H9 (cell line): ENCODE measurements at regions not wholly inside any gene's neighbourhood (a gene's known extent, or its start where the extent isn't known, plus 50 kb on each side); places are given as distances from the start of the nearest gene placed in this dataset.

Experiments used
- DNase-seq: peaks from one replicate; pipeline ENCODE4 v3.0.0-alpha.2; 2017
- H2AFZ ChIP-seq: one replicate; pipeline ENCODE4 v1.6.1; 2013; ENCODE audit warnings: mild to moderate bottlenecking, low read length, control low read depth, moderate library complexity
- H2AK5ac ChIP-seq: 2 replicates; pipeline ENCODE4 v1.6.1; 2013; ENCODE audit warnings: low read length, control low read depth, mixed read lengths; ENCODE audit not compliant: insufficient read length
- H2BK120ac ChIP-seq: one replicate; pipeline ENCODE4 v1.6.1; 2013; ENCODE audit warnings: low read depth, mild to moderate bottlenecking, low read length, control low read depth, inconsistent platforms; ENCODE audit not compliant: poor library complexity, severe bottlenecking
- H2BK12ac ChIP-seq: 2 replicates; pipeline ENCODE4 v1.6.1; 2013; ENCODE audit warnings: low read length, control low read depth, mixed read lengths, low read depth; ENCODE audit not compliant: insufficient read length
- H2BK15ac ChIP-seq: 2 replicates; pipeline ENCODE4 v1.6.1; 2013; ENCODE audit warnings: low read depth, low read length, control low read depth
- H2BK20ac ChIP-seq: one replicate; pipeline ENCODE4 v1.6.1; 2013; ENCODE audit warnings: low read depth, mild to moderate bottlenecking, low read length, control low read depth, inconsistent platforms; ENCODE audit not compliant: poor library complexity, severe bottlenecking
- H2BK5ac ChIP-seq: 2 replicates; pipeline ENCODE4 v1.6.1; 2013; ENCODE audit warnings: low read length, control low read depth, mixed read lengths; ENCODE audit not compliant: insufficient read length
- H3K14ac ChIP-seq: 2 replicates; pipeline ENCODE4 v1.6.1; 2013; ENCODE audit warnings: low read length, control low read depth; ENCODE audit not compliant: insufficient read depth
- H3K18ac ChIP-seq: 2 replicates; pipeline ENCODE4 v1.6.1; 2013; ENCODE audit warnings: low read depth, mild to moderate bottlenecking, mixed read lengths, low read length, control low read depth; ENCODE audit not compliant: insufficient read length
- H3K23ac ChIP-seq: 2 replicates; pipeline ENCODE4 v1.6.1; 2013; ENCODE audit warnings: low read length, control low read depth, mixed read lengths, low read depth; ENCODE audit not compliant: insufficient read length
- H3K23me2 ChIP-seq: 2 replicates; pipeline ENCODE4 v1.6.1; 2013; ENCODE audit warnings: low read depth, mild to moderate bottlenecking, mixed read lengths, low read length, control low read depth; ENCODE audit not compliant: insufficient read length, poor library complexity, severe bottlenecking
- H3K27ac ChIP-seq: 2 replicates; pipeline ENCODE4 v1.5.1; 2013; ENCODE audit warnings: low read length, control low read depth, mixed read lengths, low read depth; ENCODE audit not compliant: insufficient read length
- H3K27me3 ChIP-seq: 2 replicates; pipeline ENCODE4 v1.6.1; 2013; ENCODE audit warnings: low read length, control low read depth, inconsistent platforms; ENCODE audit not compliant: insufficient read depth
- H3K4ac ChIP-seq: 2 replicates; pipeline ENCODE4 v1.6.1; 2013; ENCODE audit warnings: low read depth, mild to moderate bottlenecking, control low read depth, inconsistent platforms, low read length, moderate library complexity
- H3K4me1 ChIP-seq: 2 replicates; pipeline ENCODE4 v1.6.1; 2013; ENCODE audit warnings: low read length, control low read depth, inconsistent platforms; ENCODE audit not compliant: insufficient read depth
- H3K4me2 ChIP-seq: 2 replicates; pipeline ENCODE4 v1.6.1; 2013; ENCODE audit warnings: low read length, control low read depth, mixed read lengths; ENCODE audit not compliant: insufficient read length, insufficient read depth
- H3K56ac ChIP-seq: 2 replicates; pipeline ENCODE4 v1.6.1; 2013; ENCODE audit warnings: low read depth, mild to moderate bottlenecking, mixed read lengths, low read length, control low read depth; ENCODE audit not compliant: insufficient read length
- H3K79me1 ChIP-seq: 2 replicates; pipeline ENCODE4 v1.6.1; 2013; ENCODE audit warnings: low read depth, mild to moderate bottlenecking, moderate library complexity, low read length, control low read depth, inconsistent platforms; ENCODE audit not compliant: insufficient read depth, poor library complexity, severe bottlenecking
- H3K79me2 ChIP-seq: 2 replicates; pipeline ENCODE4 v1.6.1; 2013; ENCODE audit warnings: low read length, control low read depth, inconsistent platforms; ENCODE audit not compliant: insufficient read depth
- H3K9ac ChIP-seq: 2 replicates; pipeline ENCODE4 v1.6.1; 2013; ENCODE audit warnings: low read length, control low read depth, mixed read lengths; ENCODE audit not compliant: insufficient read length; ENCODE audit errors: extremely low read depth
- H3K9me3 ChIP-seq: one replicate; pipeline ENCODE4 v1.6.1; 2013; ENCODE audit warnings: low read depth, low read length, inconsistent platforms; ENCODE audit not compliant: control insufficient read depth
- H3T11ph ChIP-seq: one replicate; pipeline ENCODE4 v1.6.1; 2013; ENCODE audit warnings: mild to moderate bottlenecking, low read length, control low read depth, inconsistent platforms
- H4K20me1 ChIP-seq: one replicate; pipeline ENCODE4 v1.6.1; 2013; ENCODE audit not compliant: control insufficient read depth, insufficient read length, insufficient read depth
- H4K5ac ChIP-seq: 2 replicates; pipeline ENCODE4 v1.6.1; 2013; ENCODE audit warnings: low read depth, mild to moderate bottlenecking, mixed read lengths, low read length, control low read depth; ENCODE audit not compliant: insufficient read length
- H4K8ac ChIP-seq: replicated peaks from 2 replicates; pipeline ENCODE4 v1.6.1; 2013; ENCODE audit warnings: low read length, control low read depth, mixed read lengths, low read depth; ENCODE audit not compliant: insufficient read length
- H4K91ac ChIP-seq: 2 replicates; pipeline ENCODE4 v1.6.1; 2013; ENCODE audit warnings: low read depth, mild to moderate bottlenecking, moderate library complexity, mixed read lengths, low read length, control low read depth; ENCODE audit not compliant: insufficient read length
- H3K27ac Mint-ChIP-seq, 3 experiments: 2 replicates in 2 of 3; 3 replicates in 1 of 3; pipeline ENCODE4 v1.8.0; 2020 to 2021; ENCODE audit warnings: mixed read lengths in 3 of 3, mild to moderate bottlenecking in 1 of 3, moderate library complexity in 1 of 3
- H3K27me3 Mint-ChIP-seq: 2 replicates; pipeline ENCODE4 v1.8.0; 2021; ENCODE audit warnings: low read depth, mild to moderate bottlenecking, moderate library complexity, mixed read lengths
- H3K36me3 Mint-ChIP-seq, 3 experiments: 2 replicates in 2 of 3; 3 replicates in 1 of 3; pipeline ENCODE4 v1.8.0; 2020 to 2021; ENCODE audit warnings: low read depth in 3 of 3, mixed read lengths in 3 of 3; ENCODE audit not compliant: insufficient read depth in 1 of 3
- H3K4me1 Mint-ChIP-seq, 2 experiments: 2 replicates each; pipeline ENCODE4 v1.8.0; 2020; ENCODE audit warnings: mixed read lengths in 2 of 2
- H3K4me3 Mint-ChIP-seq, 2 experiments: 2 replicates in 1 of 2; 3 replicates in 1 of 2; pipeline ENCODE4 v1.8.0; 2020 to 2021; ENCODE audit warnings: mild to moderate bottlenecking in 2 of 2, mixed read lengths in 2 of 2, moderate library complexity in 1 of 2
- H3K9me3 Mint-ChIP-seq, 2 experiments: 2 replicates in 1 of 2; 3 replicates in 1 of 2; pipeline ENCODE4 v1.8.0; 2020; ENCODE audit warnings: mild to moderate bottlenecking in 2 of 2, mixed read lengths in 2 of 2, moderate library complexity in 1 of 2
- TF ChIP-seq, protein P1 (sequence below): fragments of 200-600 bp; sonication (generic); conservative IDR thresholded peaks from 3 replicates; pipeline ENCODE4 v1.8.0; 2021; ENCODE audit warnings: antibody characterized with exemption, mild to moderate bottlenecking

DNA sequence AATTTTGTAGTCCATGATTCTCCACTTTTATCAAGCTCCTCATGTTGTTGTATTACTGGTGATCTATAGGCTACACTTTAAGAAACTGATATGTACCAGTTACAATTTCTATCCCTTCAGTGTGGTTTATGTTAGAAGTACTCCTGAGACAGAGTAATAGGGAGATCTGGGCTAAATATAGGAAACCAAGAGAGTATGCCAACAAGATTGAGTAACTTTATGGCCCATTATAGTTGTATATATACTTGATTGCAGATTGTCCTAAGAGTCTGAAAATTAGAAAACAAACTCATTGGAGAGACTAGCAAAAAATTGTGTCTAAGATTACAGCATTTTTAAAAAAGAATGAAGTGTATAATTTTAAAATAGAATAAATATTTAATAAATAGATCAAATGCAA, 605.6 kb downstream of the XIRP2 start:
- H3T11ph ChIP-seq, result no peak overlapping the region
- no peak overlapping the region for H4K91ac ChIP-seq
- H2AK5ac ChIP-seq, result no peak overlapping the region
- no peak overlapping the region for H3K4ac ChIP-seq
- H3K27me3 ChIP-seq, result no peaks in the 10 kb centered on the region
- H3K4me1 ChIP-seq, result peaks cover 2% of the 10 kb centered on the region; the same call in 1 of the 2 replicates
- no peaks in the 10 kb centered on the region for H3K9me3 ChIP-seq
- H2BK5ac ChIP-seq, result no peak overlapping the region
- H3K27ac ChIP-seq, result no peak overlapping the region
- H3K4me1 Mint-ChIP-seq, result peaks cover 24% of the 10 kb centered on the region in 2 experiments
- no peak overlapping the region for H3K56ac ChIP-seq
- no peaks in the 10 kb centered on the region for H3K79me1 ChIP-seq
- no peak overlapping the region for H2AFZ ChIP-seq
- H3K4me2 ChIP-seq, result no peak overlapping the region
- H3K14ac ChIP-seq, result no peak overlapping the region
- no peak overlapping the region for H3K18ac ChIP-seq
- no peak overlapping the region for H3K9ac ChIP-seq
- H3K4me3 Mint-ChIP-seq, result no peak overlapping the region
- no peak for DNase-seq
- H3K23ac ChIP-seq, result no peak overlapping the region
- H4K8ac ChIP-seq, result no peak overlapping the region
- no peak overlapping the region for H2BK15ac ChIP-seq
- no peak overlapping the region for H3K27ac Mint-ChIP-seq
- H3K9me3 Mint-ChIP-seq, result no peaks in the 10 kb centered on the region
- TF ChIP-seq, protein P1, sequence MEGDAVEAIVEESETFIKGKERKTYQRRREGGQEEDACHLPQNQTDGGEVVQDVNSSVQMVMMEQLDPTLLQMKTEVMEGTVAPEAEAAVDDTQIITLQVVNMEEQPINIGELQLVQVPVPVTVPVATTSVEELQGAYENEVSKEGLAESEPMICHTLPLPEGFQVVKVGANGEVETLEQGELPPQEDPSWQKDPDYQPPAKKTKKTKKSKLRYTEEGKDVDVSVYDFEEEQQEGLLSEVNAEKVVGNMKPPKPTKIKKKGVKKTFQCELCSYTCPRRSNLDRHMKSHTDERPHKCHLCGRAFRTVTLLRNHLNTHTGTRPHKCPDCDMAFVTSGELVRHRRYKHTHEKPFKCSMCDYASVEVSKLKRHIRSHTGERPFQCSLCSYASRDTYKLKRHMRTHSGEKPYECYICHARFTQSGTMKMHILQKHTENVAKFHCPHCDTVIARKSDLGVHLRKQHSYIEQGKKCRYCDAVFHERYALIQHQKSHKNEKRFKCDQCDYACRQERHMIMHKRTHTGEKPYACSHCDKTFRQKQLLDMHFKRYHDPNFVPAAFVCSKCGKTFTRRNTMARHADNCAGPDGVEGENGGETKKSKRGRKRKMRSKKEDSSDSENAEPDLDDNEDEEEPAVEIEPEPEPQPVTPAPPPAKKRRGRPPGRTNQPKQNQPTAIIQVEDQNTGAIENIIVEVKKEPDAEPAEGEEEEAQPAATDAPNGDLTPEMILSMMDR, result no peak
- H3K23me2 ChIP-seq, result no peaks in the 10 kb centered on the region
- H4K5ac ChIP-seq, result no peak overlapping the region
- H2BK12ac ChIP-seq, result no peak overlapping the region
- H2BK120ac ChIP-seq, result no peak overlapping the region
- H3K36me3 Mint-ChIP-seq, result peaks cover 2 to 8% (median 3%) of the 10 kb centered on the region in 3 experiments; a peak in 5 of 7 replicates
- H3K27me3 Mint-ChIP-seq, result no peaks in the 10 kb centered on the region
- no peak overlapping the region for H2BK20ac ChIP-seq
- H4K20me1 ChIP-seq, result no peaks in the 10 kb centered on the region
- no peaks in the 10 kb centered on the region for H3K79me2 ChIP-seq
